ENCODE measurements at regions not wholly inside any gene's neighbourhood (a gene's known extent, or its start where the extent isn't known, plus 50 kb on each side); places are given as distances from the start of the nearest gene placed in this dataset.
"Not testable (repeated sequence)": the region's sequence is repeated elsewhere in the genome, so short reads cannot be mapped to it uniquely, and the experiment has no call there.

- Mint-ChIP-seq H3K27ac (no peak overlapping the region), H3K4me1 (peaks cover 8% of the 10 kb centered on the region), H3K4me3 (no peak overlapping the region), H3K9me3 (no peaks in the 10 kb centered on the region), H3K36me3 (ENCODE audit: low read depth) (no peaks in the 10 kb centered on the region), H3K27me3 (peaks cover 12% of the 10 kb centered on the region)
- intact Hi-C loops (cut with micrococcal nuclease) = no loop called here
- no peak for DNase-seq
Observed at GRCh38 chr14:58736606-58737005, 98.8 kb downstream of the DACT1 start.

DNA sequence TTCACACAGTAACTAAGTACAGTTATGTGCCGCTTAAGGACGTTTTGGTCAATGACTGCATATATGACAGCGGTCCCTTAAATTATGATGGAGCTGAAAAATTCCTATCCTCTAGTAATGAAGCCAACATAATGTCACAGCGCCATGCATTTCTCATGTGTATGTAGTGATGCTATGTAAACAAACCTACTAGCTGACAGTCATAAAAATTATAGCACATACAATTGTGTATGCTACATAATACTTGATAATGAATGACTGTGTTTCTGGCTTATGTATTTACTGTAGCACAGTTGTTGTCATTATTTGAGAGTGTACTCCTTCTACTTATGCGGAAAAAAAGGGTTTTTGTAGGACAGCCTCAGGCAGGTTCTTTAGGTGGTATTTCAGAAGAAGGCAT, 99.7 kb downstream of the DACT1 start:
- Mint-ChIP-seq H3K9me3 (no peaks in the 10 kb centered on the region), H3K4me1 (peaks cover 8% of the 10 kb centered on the region), H3K36me3 (ENCODE audit: low read depth) (no peaks in the 10 kb centered on the region), H3K27me3 (peaks cover 16% of the 10 kb centered on the region), H3K27ac (no peak overlapping the region), H3K4me3 (no peak overlapping the region)
- intact Hi-C loops (cut with micrococcal nuclease) = no loop called here
- no peak for DNase-seq

GRCh38 chr14:58738189-58738836, 100.6 kb downstream of the DACT1 start:
- intact Hi-C loops (cut with micrococcal nuclease) = no loop called here
- no peak overlapping the region for H3K4me3 Mint-ChIP-seq
- H3K9me3 Mint-ChIP-seq = no peaks in the 10 kb centered on the region
- no peaks in the 10 kb centered on the region for H3K36me3 Mint-ChIP-seq (ENCODE audit: low read depth)
- DNase-seq = no peak
- H3K27me3 Mint-ChIP-seq = peaks cover 14% of the 10 kb centered on the region
- H3K27ac Mint-ChIP-seq = no peak overlapping the region
- H3K4me1 Mint-ChIP-seq = peaks cover 4% of the 10 kb centered on the region

GRCh38 chr14:58738876-58739275, 101.1 kb downstream of the DACT1 start:
- Mint-ChIP-seq H3K36me3 (ENCODE audit: low read depth) (no peaks in the 10 kb centered on the region), H3K4me1 (no peaks in the 10 kb centered on the region), H3K4me3 (no peak overlapping the region), H3K27me3 (peaks cover 14% of the 10 kb centered on the region), H3K27ac (no peak overlapping the region), H3K9me3 (no peaks in the 10 kb centered on the region)
- DNase-seq = no peak
- intact Hi-C loops (cut with micrococcal nuclease) = no loop called here

DNA sequence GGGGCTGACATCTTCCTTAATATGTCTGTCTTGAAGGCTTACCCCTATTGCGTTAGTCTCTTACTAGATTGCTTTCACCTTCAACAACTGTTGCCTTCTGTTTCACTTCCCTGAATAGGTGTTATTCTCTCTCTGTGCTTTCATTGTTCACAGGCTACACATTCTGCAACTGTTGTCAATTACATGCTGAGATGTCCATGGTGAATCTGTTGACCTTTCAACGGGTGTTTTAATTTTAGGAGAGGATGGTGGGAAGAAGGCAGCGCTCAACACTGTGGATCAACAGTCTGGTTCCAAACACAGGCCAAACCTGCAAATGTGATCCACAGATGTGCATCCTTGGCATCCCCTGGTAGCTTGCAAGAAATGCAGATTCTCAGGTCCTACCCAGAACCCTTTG, 101.9 kb downstream of the DACT1 start:
- no peak overlapping the region for H3K4me3 Mint-ChIP-seq
- H3K4me1 Mint-ChIP-seq = no peaks in the 10 kb centered on the region
- H3K27me3 Mint-ChIP-seq = peaks cover 14% of the 10 kb centered on the region
- no peaks in the 10 kb centered on the region for H3K36me3 Mint-ChIP-seq (ENCODE audit: low read depth)
- no peak for DNase-seq
- intact Hi-C loops (cut with micrococcal nuclease) = no loop called here
- H3K9me3 Mint-ChIP-seq = no peaks in the 10 kb centered on the region
- no peak overlapping the region for H3K27ac Mint-ChIP-seq

GRCh38 chr14:58740379-58740935, 102.7 kb downstream of the DACT1 start:
- no peak for DNase-seq
- H3K4me1 Mint-ChIP-seq = no peaks in the 10 kb centered on the region
- H3K27ac Mint-ChIP-seq = no peak overlapping the region
- H3K36me3 Mint-ChIP-seq (ENCODE audit: low read depth) = no peaks in the 10 kb centered on the region
- H3K27me3 Mint-ChIP-seq = peaks cover 14% of the 10 kb centered on the region
- no peaks in the 10 kb centered on the region for H3K9me3 Mint-ChIP-seq
- no peak overlapping the region for H3K4me3 Mint-ChIP-seq
- intact Hi-C loops (cut with micrococcal nuclease) = no loop called here

- intact Hi-C loops (cut with micrococcal nuclease) = no loop called here
Observed at GRCh38 chr14:58744801-58745394, 107.1 kb downstream of the DACT1 start.

DNA sequence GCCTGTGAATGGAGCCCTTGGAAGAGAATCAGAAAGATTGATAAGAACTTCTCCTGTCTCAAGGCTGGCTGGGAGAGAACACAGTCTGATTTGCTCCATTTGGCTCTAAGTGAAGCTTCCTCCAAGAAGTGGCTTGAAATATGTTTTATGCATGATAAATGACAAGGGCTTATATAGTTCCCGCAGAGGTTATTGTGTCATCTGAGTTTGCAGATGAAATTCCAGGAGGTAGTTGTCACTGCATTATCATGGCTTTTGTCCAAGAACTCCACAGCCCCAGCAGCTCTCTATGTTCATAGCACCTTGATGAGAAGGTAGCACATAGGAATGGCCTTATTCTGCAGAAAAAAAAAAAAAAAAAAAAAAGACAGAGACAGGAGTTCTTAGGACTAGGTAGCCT, 108.5 kb downstream of the DACT1 start:
- DNase-seq = no peak
- Mint-ChIP-seq H3K4me1 (peaks cover 10% of the 10 kb centered on the region), H3K4me3 (no peak overlapping the region), H3K9me3 (no peaks in the 10 kb centered on the region), H3K36me3 (ENCODE audit: low read depth) (no peaks in the 10 kb centered on the region), H3K27ac (no peak overlapping the region), H3K27me3 (peaks cover 11% of the 10 kb centered on the region)
- intact Hi-C loops (cut with micrococcal nuclease) = no loop called here

More at GRCh38 chr14:58744801-58745394, 107.1 kb downstream of the DACT1 start:
- H3K27me3 Mint-ChIP-seq = peaks cover 18% of the 10 kb centered on the region
- DNase-seq = no peak
- no peak overlapping the region for H3K4me3 Mint-ChIP-seq
- no peaks in the 10 kb centered on the region for H3K9me3 Mint-ChIP-seq
- H3K36me3 Mint-ChIP-seq (ENCODE audit: low read depth) = no peaks in the 10 kb centered on the region
- peaks cover 8% of the 10 kb centered on the region for H3K4me1 Mint-ChIP-seq
- no peak overlapping the region for H3K27ac Mint-ChIP-seq

- Mint-ChIP-seq H3K4me3 (no peak overlapping the region), H3K27me3 (peaks cover 8% of the 10 kb centered on the region), H3K36me3 (ENCODE audit: low read depth) (no peaks in the 10 kb centered on the region), H3K4me1 (peaks cover 10% of the 10 kb centered on the region), H3K9me3 (no peaks in the 10 kb centered on the region), H3K27ac (no peak overlapping the region)
- DNase-seq = no peak
- intact Hi-C loops (cut with micrococcal nuclease) = no loop called here
Observed at GRCh38 chr14:58746701-58747100, 108.9 kb downstream of the DACT1 start.

DNA sequence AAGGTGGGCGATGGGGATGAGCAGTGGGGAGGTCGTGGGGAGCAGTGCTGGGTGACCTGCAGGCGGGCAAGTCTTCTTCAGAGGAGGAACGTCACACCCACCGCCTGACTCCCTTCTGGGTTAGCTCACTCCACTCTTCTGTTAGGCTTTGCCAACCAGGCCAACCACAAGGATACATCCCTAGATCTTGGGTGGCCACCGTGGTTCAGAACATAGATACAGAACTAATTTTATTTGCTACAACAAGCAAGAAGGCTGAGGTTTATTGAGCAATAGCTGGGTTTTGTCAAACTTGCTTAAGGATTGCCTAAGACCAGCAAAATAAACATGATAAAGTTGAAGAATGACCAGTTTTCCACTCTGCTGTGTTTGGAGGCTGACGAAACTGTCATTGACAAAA, 109.4 kb downstream of the DACT1 start:
- no peak overlapping the region for H3K27ac Mint-ChIP-seq
- no peaks in the 10 kb centered on the region for H3K9me3 Mint-ChIP-seq
- no peak overlapping the region for H3K4me3 Mint-ChIP-seq
- H3K36me3 Mint-ChIP-seq (ENCODE audit: low read depth) = no peaks in the 10 kb centered on the region
- H3K4me1 Mint-ChIP-seq = peaks cover 10% of the 10 kb centered on the region
- intact Hi-C loops (cut with micrococcal nuclease) = no loop called here
- peaks cover 6% of the 10 kb centered on the region for H3K27me3 Mint-ChIP-seq
- no peak for DNase-seq

DNA sequence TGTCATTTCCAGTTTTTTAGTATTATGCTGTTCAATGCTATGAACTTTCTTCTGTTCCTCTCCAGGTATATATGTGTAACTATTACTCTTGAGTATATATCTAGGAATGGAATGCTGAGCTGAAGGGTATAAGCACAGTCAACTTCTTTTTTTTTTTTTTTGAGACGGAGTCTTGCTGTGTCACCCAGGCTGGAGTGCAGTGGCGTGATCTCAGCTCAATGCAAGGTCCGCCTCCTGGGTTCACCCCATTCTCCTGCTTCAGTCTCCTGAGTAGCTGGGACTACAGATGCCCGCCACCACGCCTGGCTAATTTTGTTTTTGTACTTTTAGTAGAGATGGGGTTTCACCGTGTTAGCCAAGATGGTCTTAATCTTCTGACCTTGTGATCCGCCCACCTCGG, 110.5 kb downstream of the DACT1 start:
- H3K9me3 Mint-ChIP-seq = not testable (repeated sequence)

GRCh38 chr14:58749066-58749669, 111.4 kb downstream of the DACT1 start:
- intact Hi-C loops (cut with micrococcal nuclease) = loop anchor here (1.0 to 2.0 kb wide), 2 partner anchors 16 to 110 kb away; no protein-coding TSS in a partner anchor
- no peaks in the 10 kb centered on the region for H3K9me3 Mint-ChIP-seq
- H3K27me3 Mint-ChIP-seq = peaks cover 4% of the 10 kb centered on the region
- H3K4me3 Mint-ChIP-seq = no peak overlapping the region
- peaks cover 10% of the 10 kb centered on the region for H3K4me1 Mint-ChIP-seq
- DNase-seq = peak; percentile 75
- H3K36me3 Mint-ChIP-seq (ENCODE audit: low read depth) = no peaks in the 10 kb centered on the region
- peak overlapping the region; percentile 25 for H3K27ac Mint-ChIP-seq

More for the DNA sequence above, 110.5 kb downstream of the DACT1 start:
- H3K36me3 Mint-ChIP-seq (ENCODE audit: low read depth); H3K27ac Mint-ChIP-seq; H3K4me3 Mint-ChIP-seq; H3K4me1 Mint-ChIP-seq; H3K27me3 Mint-ChIP-seq; DNase-seq: not testable (repeated sequence)
- intact Hi-C loops (cut with micrococcal nuclease) = loop anchor here (2.0 kb wide), 1 partner anchor 15 kb away; no protein-coding TSS in a partner anchor

DNA sequence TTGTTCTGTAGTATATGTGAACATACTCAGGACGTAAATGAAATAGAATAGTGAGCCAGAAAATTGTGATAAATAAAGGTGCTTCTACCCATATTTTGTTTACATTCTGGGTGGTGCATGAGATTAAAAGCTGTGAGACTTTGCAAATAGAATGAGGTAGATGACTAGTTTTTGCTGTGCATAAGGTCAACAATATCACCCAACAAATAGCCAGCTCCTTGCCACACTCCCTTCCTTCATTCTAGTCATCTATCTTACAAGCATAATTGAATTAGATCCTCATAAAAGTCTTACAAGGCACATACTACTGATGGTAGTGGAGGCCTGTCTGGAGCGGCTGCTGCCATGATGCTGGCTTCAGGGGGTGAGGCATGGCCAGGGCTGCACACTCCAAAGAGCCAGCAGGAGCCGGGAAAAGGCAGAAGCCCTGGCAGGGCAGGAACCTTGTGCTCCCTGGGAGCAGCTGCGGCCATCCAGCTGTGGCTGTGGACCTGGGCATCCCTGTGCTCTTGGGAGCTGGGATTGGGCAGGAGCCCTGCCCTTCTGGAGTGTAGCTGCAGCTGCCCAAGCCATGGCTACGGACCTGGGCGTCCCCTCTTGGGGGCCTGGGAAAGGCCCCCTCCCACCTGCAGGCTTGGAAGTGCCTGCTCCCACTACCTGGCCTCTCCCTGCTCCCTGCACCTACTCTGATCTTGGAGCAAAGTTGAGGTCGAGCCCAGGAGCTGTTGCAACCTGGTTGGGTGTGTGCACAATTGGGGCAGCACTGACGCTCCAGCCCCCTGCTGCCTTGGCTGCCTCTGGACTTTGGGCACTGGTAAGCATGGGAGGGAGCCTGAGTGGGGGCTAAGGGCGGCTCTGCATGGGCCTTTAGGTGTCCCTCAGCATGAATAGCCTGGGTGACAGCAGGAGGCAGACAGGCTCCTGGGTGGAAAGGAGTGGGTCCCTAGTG, 112.8 kb downstream of the DACT1 start:
- DNase-seq = no peak
- H3K27me3 Mint-ChIP-seq = peaks cover 4% of the 10 kb centered on the region
- no peak overlapping the region for H3K4me3 Mint-ChIP-seq
- H3K27ac Mint-ChIP-seq = no peak overlapping the region
- H3K36me3 Mint-ChIP-seq (ENCODE audit: low read depth) = no peaks in the 10 kb centered on the region
- no peaks in the 10 kb centered on the region for H3K9me3 Mint-ChIP-seq
- intact Hi-C loops (cut with micrococcal nuclease) = no loop called here
- H3K4me1 Mint-ChIP-seq = peaks cover 10% of the 10 kb centered on the region

Data from activated CD4-positive, alpha-beta T cell treated with anti-CD3 and anti-CD28 coated beads, Interleukin-2, amount 10 ng/mL, durations not matched to agents 24 days and 14 days (primary cell).